Suprapubic skin (tissue), 4 donors: ENCODE measurements at regions not wholly inside any gene's neighbourhood (a gene's known extent, or its start where the extent isn't known, plus 50 kb on each side); places are given as distances from the start of the nearest gene placed in this dataset.

Experiments used
- DNase-seq, 2 donors: peaks; one replicate each; pipeline ENCODE4 v3.0.0-alpha.2; 2019; ENCODE audit warnings: low spot score in 2 of 2
- H3K27ac ChIP-seq: fragments of 200-600 bp; sonication (generic); one replicate; pipeline ENCODE4 v1.5.1; 2019
- H3K27me3 ChIP-seq: fragments of 200-600 bp; sonication (generic); one replicate; pipeline ENCODE4 v1.5.1; 2019
- H3K36me3 ChIP-seq: fragments of 200-600 bp; sonication (generic); one replicate; pipeline ENCODE4 v1.5.1; 2019
- H3K4me1 ChIP-seq: fragments of 200-600 bp; sonication (generic); one replicate; pipeline ENCODE4 v1.5.1; 2019
- H3K4me3 ChIP-seq: fragments of 200-600 bp; sonication (generic); one replicate; pipeline ENCODE4 v1.5.1; 2019; ENCODE audit warnings: mild to moderate bottlenecking
- H3K9me3 ChIP-seq: fragments of 200-600 bp; sonication (generic); one replicate; pipeline ENCODE4 v1.5.1; 2019
- CTCF ChIP-seq, 2 donors: fragments of 200-600 bp in 1 of 2; fragments of 450-650 bp in 1 of 2; sonication (generic) in 1 of 2; IDR thresholded peaks; one replicate each; pipeline ENCODE4 v1.5.1; 2016 to 2019; ENCODE audit warnings: antibody characterized with exemption in 2 of 2, mild to moderate bottlenecking in 1 of 2, moderate library complexity in 1 of 2
- EP300 ChIP-seq: sonication (generic); formaldehyde crosslinking; IDR thresholded peaks from one replicate; pipeline ENCODE4 v1.6.1; 2017; ENCODE audit warnings: antibody characterized with exemption
- POLR2A ChIP-seq, 2 donors: fragments of 450-650 bp; IDR thresholded peaks; one replicate each; pipeline ENCODE4 v1.6.1; 2017; ENCODE audit warnings: antibody characterized with exemption in 2 of 2, mild to moderate bottlenecking in 2 of 2, moderate library complexity in 2 of 2
- POLR2AphosphoS5 ChIP-seq, 3 donors: sonication (generic); formaldehyde crosslinking; IDR thresholded peaks; one replicate each; pipeline ENCODE4 v1.6.1; 2017; ENCODE audit warnings: antibody characterized with exemption in 3 of 3
- WGBS: methylation state at CpG from one replicate; pipeline ENCODE4 v1.1.5; 2018; 5-methylcytosine and 5-hydroxymethylcytosine counted together

- 79% methylated on average over 2 of the region's 2 CpGs for WGBS
- no peak overlapping the region for H3K27ac ChIP-seq
- peaks cover 14% of the 10 kb centered on the region for H3K27me3 ChIP-seq
- TF ChIP-seq POLR2A (IDR thresholded peaks at IDR 0.05), result no peak
- no peak for TF ChIP-seq CTCF (IDR thresholded peaks at IDR 0.05)
- no peak for TF ChIP-seq EP300
- TF ChIP-seq POLR2AphosphoS5 (IDR thresholded peaks at IDR 0.05), result no peak
- H3K4me1 ChIP-seq, result no peaks in the 10 kb centered on the region
- H3K9me3 ChIP-seq, result no peaks in the 10 kb centered on the region
- no peak overlapping the region for H3K4me3 ChIP-seq
- no peaks in the 10 kb centered on the region for H3K36me3 ChIP-seq
- no peak for DNase-seq
Measured at GRCh38 chr15:25955628-25956027, 92.5 kb upstream of the ATP10A start.

- Histone ChIP-seq H3K4me1 (no peaks in the 10 kb centered on the region), H3K36me3 (no peaks in the 10 kb centered on the region), H3K4me3 (no peak overlapping the region), H3K27ac (no peak overlapping the region), H3K27me3 (peaks cover 10% of the 10 kb centered on the region), H3K9me3 (no peaks in the 10 kb centered on the region)
- 27% methylated on average over 4 of the region's 4 CpGs for WGBS
- TF ChIP-seq POLR2A (IDR thresholded peaks at IDR 0.05), result no peak
- no peak for TF ChIP-seq POLR2AphosphoS5 (IDR thresholded peaks at IDR 0.05)
- TF ChIP-seq CTCF (IDR thresholded peaks at IDR 0.05), result no peak
- TF ChIP-seq EP300, result no peak
- DNase-seq, result no peak
Measured at GRCh38 chr15:25954398-25954797, 91.3 kb upstream of the ATP10A start.

DNA sequence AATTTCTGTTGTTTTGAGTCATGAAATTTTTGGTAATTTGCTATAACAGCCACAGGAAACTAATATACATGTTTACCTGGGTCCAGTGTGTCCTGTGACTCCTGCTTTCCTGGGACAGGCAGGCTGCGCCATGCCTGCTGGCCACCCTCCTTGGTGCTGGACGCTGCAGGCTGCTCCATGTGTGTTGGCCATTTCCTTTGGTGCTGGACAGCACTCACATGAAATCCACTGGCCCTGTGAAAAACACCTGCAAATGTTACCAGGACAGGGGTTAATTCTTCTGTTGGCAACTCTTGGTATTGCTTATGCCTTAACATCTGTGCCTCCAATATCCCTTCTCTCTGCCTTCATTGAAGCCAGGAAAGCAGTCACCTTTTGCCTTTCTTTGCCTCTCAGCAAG is 86.9 kb upstream of the ATP10A start:
- H3K36me3 ChIP-seq, result no peaks in the 10 kb centered on the region
- no peaks in the 10 kb centered on the region for H3K27me3 ChIP-seq
- 87% methylated on average over 2 of the region's 2 CpGs for WGBS
- no peaks in the 10 kb centered on the region for H3K4me1 ChIP-seq
- no peak for DNase-seq
- no peak overlapping the region for H3K4me3 ChIP-seq
- TF ChIP-seq CTCF (IDR thresholded peaks at IDR 0.05) (no peak), EP300 (no peak), POLR2AphosphoS5 (IDR thresholded peaks at IDR 0.05) (no peak), POLR2A (IDR thresholded peaks at IDR 0.05) (no peak)
- no peaks in the 10 kb centered on the region for H3K9me3 ChIP-seq
- no peak overlapping the region for H3K27ac ChIP-seq

- TF ChIP-seq POLR2A (IDR thresholded peaks at IDR 0.05), result no peak
- no peak for TF ChIP-seq EP300
- no peak for TF ChIP-seq POLR2AphosphoS5 (IDR thresholded peaks at IDR 0.05)
- no peak for TF ChIP-seq CTCF (IDR thresholded peaks at IDR 0.05)
- 34% methylated on average over 5 of the region's 5 CpGs for WGBS
- no peaks in the 10 kb centered on the region for H3K36me3 ChIP-seq
- H3K27me3 ChIP-seq, result no peaks in the 10 kb centered on the region
- H3K4me1 ChIP-seq, result no peaks in the 10 kb centered on the region
- H3K27ac ChIP-seq, result no peak overlapping the region
- no peaks in the 10 kb centered on the region for H3K9me3 ChIP-seq
- DNase-seq, result no peak
- H3K4me3 ChIP-seq, result no peak overlapping the region
Measured at GRCh38 chr15:25947323-25948314, 84.5 kb upstream of the ATP10A start.

DNA sequence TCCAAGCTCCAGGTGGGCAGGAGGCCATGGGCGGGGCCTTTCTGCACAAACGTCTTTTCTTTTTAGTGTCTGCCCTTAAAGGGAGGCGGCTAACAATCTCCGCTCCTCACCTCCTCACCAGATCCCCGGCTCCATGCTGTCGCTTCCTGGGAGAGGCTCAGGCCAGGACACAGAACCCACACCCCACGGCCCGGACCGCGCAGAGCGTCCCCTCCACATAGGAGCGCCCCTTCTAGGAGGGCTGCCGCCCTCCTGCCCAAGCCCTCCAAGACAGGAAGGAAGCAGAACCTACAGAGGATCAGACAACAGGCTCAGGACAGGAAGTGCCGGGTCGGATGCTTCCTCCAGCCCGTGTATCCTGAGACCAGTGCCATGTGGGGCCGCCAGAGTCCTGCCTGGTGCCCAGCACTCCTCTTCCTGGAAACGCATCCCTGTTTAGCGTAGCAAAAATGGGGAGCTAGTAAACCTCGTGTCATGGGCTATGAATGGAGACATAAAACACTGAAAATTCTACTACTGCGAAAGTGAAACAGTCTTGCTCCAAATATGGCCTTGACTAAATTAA is 83.2 kb upstream of the ATP10A start:
- DNase-seq, result no peak
- no peak overlapping the region for H3K4me3 ChIP-seq
- 67% methylated on average over 21 of the region's 21 CpGs for WGBS
- H3K9me3 ChIP-seq, result no peaks in the 10 kb centered on the region
- H3K27me3 ChIP-seq, result no peaks in the 10 kb centered on the region
- TF ChIP-seq CTCF (IDR thresholded peaks at IDR 0.05) (no peak), POLR2A (IDR thresholded peaks at IDR 0.05) (no peak), POLR2AphosphoS5 (IDR thresholded peaks at IDR 0.05) (no peak), EP300 (no peak)
- no peaks in the 10 kb centered on the region for H3K36me3 ChIP-seq
- H3K4me1 ChIP-seq, result no peaks in the 10 kb centered on the region
- H3K27ac ChIP-seq, result no peak overlapping the region
